Body of pancreas (tissue), 4 donors: ENCODE measurements at regions not wholly inside any gene's neighbourhood (a gene's known extent, or its start where the extent isn't known, plus 50 kb on each side); places are given as distances from the start of the nearest gene placed in this dataset.

Experiments used
- ATAC-seq: fragments of 150-250 bp; one replicate; pipeline ENCODE4 v1.9.1; 2016
- DNase-seq, 4 donors: peaks; one replicate each; pipeline ENCODE4 v3.0.0-alpha.2; 2019
- H3K27ac ChIP-seq, 4 donors: fragments of 200-600 bp; sonication (generic); 1 replicate in 3 of 4; 2 replicates in 1 of 4; pipeline versions ENCODE4 v1.5.1 to v1.6.1; 2016 to 2019; ENCODE audit warnings: mild to moderate bottlenecking in 1 of 4, mixed read lengths in 1 of 4, moderate library complexity in 1 of 4
- H3K27me3 ChIP-seq, 2 donors: fragments of 200-600 bp; sonication (generic); one replicate each; pipeline ENCODE4 v1.6.0; 2016; ENCODE audit warnings: mild to moderate bottlenecking in 1 of 2
- H3K36me3 ChIP-seq, 2 donors: fragments of 200-600 bp; sonication (generic); replicated peaks in 1 of 2; 2 replicates each; pipeline ENCODE4 v1.5.1; 2016; ENCODE audit warnings: low read depth in 2 of 2; ENCODE audit not compliant: insufficient read depth in 1 of 2
- H3K4me1 ChIP-seq: fragments of 200-600 bp; sonication (generic); one replicate; pipeline ENCODE4 v1.6.0; 2016
- H3K4me3 ChIP-seq, 2 donors: fragments of 200-600 bp; sonication (generic); 1 replicate in 1 of 2; 2 replicates in 1 of 2; pipeline ENCODE4 v1.5.1; 2016 to 2019
- H3K9me3 ChIP-seq, 3 donors: fragments of 200-600 bp; sonication (generic); 1 replicate in 2 of 3; 2 replicates in 1 of 3; pipeline ENCODE4 v1.5.1; 2016
- CTCF ChIP-seq, 7 experiments: fragments of 450-650 bp in 4 of 7; fragments of 200-600 bp in 3 of 7; sonication (generic) in 3 of 7; IDR thresholded peaks; one replicate each; pipeline ENCODE4 v1.5.1; 2016 to 2019; ENCODE audit warnings: antibody characterized with exemption in 7 of 7
- POLR2A ChIP-seq, 3 donors: fragments of 450-650 bp; IDR thresholded peaks; one replicate each; pipeline ENCODE4 v1.6.1; 2016; ENCODE audit warnings: antibody characterized with exemption in 3 of 3, mild to moderate bottlenecking in 2 of 3
- WGBS, 2 donors: methylation state at CpG; one replicate each; pipeline ENCODE4 v1.1.5; 2017; 5-methylcytosine and 5-hydroxymethylcytosine counted together
- intact Hi-C: fragments of 100-400 bp; cut with DNase I; formaldehyde crosslinking; loops from one replicate; pipeline ENCODE4 v1.15.1; 2023

- Histone ChIP-seq H3K27ac (no peak overlapping the region), H3K4me3 (no peak overlapping the region), H3K27me3 (no peaks in the 10 kb centered on the region), H3K4me1 (no peaks in the 10 kb centered on the region), H3K9me3 (no peaks in the 10 kb centered on the region), H3K36me3 (no peaks in the 10 kb centered on the region)
- WGBS, 2 donors = 37 to 47% methylated on average over 15 of the region's 15 CpGs
- intact Hi-C loops = no loop called here
- no peak for TF ChIP-seq POLR2A (IDR thresholded peaks at IDR 0.05)
- no peak for TF ChIP-seq CTCF (IDR thresholded peaks at IDR 0.05)
- ATAC-seq (peak; percentile 59), DNase-seq (peak in 2 of 4 donors; percentile 9)
Measured at GRCh38 chr21:16279731-16280581, 550.2 kb downstream of the USP25 start.

GRCh38 chr21:16280686-16281091, 550.9 kb downstream of the USP25 start:
- Histone ChIP-seq H3K36me3 (no peaks in the 10 kb centered on the region), H3K4me1 (no peaks in the 10 kb centered on the region), H3K4me3 (no peak overlapping the region), H3K9me3 (no peaks in the 10 kb centered on the region), H3K27ac (no peak overlapping the region), H3K27me3 (no peaks in the 10 kb centered on the region)
- ATAC-seq (no peak), DNase-seq (no peak)
- 68 to 74% methylated on average over 2 of the region's 2 CpGs for WGBS, 2 donors
- intact Hi-C loops = no loop called here
- TF ChIP-seq CTCF (IDR thresholded peaks at IDR 0.05) = no peak
- no peak for TF ChIP-seq POLR2A (IDR thresholded peaks at IDR 0.05)

GRCh38 chr21:16283516-16283915, 553.7 kb downstream of the USP25 start:
- no peaks in the 10 kb centered on the region for H3K27me3 ChIP-seq
- intact Hi-C loops = no loop called here

GRCh38 chr21:16285605-16286126, 555.9 kb downstream of the USP25 start:
- Histone ChIP-seq H3K27me3 (no peaks in the 10 kb centered on the region), H3K36me3 (no peaks in the 10 kb centered on the region), H3K9me3 (no peaks in the 10 kb centered on the region), H3K27ac (no peak overlapping the region), H3K4me3 (no peak overlapping the region), H3K4me1 (no peaks in the 10 kb centered on the region)
- TF ChIP-seq POLR2A (IDR thresholded peaks at IDR 0.05) = no peak
- no peak for TF ChIP-seq CTCF (IDR thresholded peaks at IDR 0.05)
- no peak for DNase-seq
- 31 to 40% methylated on average over 5 of the region's 5 CpGs for WGBS, 2 donors
- intact Hi-C loops = no loop called here
- no peak for ATAC-seq

More at GRCh38 chr21:16283516-16283915, 553.7 kb downstream of the USP25 start:
- H3K4me1 ChIP-seq = no peaks in the 10 kb centered on the region
- ATAC-seq (no peak), DNase-seq (no peak)
- H3K9me3 ChIP-seq = no peaks in the 10 kb centered on the region
- WGBS, 2 donors = 85 to 89% methylated on average over 2 of the region's 2 CpGs
- H3K27ac ChIP-seq = no peak overlapping the region
- H3K4me3 ChIP-seq = no peak overlapping the region
- no peaks in the 10 kb centered on the region for H3K36me3 ChIP-seq
- TF ChIP-seq POLR2A (IDR thresholded peaks at IDR 0.05) = no peak
- TF ChIP-seq CTCF (IDR thresholded peaks at IDR 0.05) = no peak
